AG08396 (cell line): ENCODE measurements at regions not wholly inside any gene's neighbourhood (a gene's known extent, or its start where the extent isn't known, plus 50 kb on each side); places are given as distances from the start of the nearest gene placed in this dataset.

ENCODE experiments used
- DNase-seq: peaks from one replicate; pipeline ENCODE4 v3.0.0; 2012; ENCODE audit warnings: low spot score, mixed read lengths

DNA sequence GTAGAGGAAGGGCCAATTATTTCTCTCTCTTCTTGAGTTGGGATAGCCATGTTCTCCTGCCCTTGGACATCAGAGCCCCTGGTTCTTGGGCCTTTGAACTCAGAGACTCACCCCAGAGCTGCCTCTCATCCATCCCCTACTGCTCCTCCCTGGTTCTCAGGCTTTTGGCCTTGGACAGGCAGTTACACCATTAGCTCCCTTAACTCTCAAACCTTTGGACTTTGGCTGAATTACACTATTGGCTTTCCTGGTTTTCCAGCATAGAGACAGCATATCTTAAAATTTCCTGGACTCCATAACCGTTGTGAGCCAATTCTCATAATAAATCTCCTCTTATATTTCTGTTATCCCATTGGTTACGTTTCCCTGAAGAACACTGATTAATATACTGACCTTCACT, 63.7 kb upstream of the CHL1 start:
- no peak for DNase-seq

DNA sequence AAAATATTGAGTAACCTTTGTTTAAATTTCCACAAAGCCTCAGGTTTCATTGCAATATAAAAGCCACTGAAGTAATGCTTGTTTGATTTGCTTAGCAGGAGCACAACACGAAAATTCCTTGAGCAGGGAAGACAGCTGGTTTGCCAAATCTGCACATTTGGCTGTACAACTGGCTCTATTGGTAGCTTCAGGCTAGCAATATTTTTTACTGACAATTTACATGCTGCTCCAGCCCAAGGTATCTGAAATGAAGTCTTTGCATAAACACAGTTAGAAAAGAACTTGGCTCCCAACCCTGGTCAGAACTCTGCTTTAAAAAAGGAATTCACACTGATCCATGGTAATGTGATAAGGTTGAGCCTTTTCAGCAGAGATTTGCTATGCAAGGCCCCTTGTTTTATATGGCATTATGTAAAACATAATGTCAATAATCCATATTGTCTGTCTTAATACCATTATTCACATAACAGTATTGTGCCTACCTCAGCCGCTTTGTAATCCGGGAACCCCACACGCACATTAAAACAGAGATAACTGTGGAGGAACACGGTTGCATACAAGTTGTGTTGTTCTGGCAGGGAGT, 55.7 kb upstream of the CHL1 start:
- no peak for DNase-seq
